GM18909 (cell line): ENCODE measurements at regions not wholly inside any gene's neighbourhood (a gene's known extent, or its start where the extent isn't known, plus 50 kb on each side); places are given as distances from the start of the nearest gene placed in this dataset.

Experiments
- ATAC-seq: cut with Tn5 transposase; IDR thresholded peaks from one replicate; pipeline ENCODE4 v1.9.1; 2021; ENCODE audit warnings: mild to moderate bottlenecking; ENCODE audit not compliant: unreplicated experiment, poor library complexity

- ATAC-seq, result no peak
Observed at GRCh38 chrX:42460706-42461105, 317.3 kb downstream of the PPP1R2C start.

- ATAC-seq, result no peak
Observed at GRCh38 chrX:42459735-42460134, 318.2 kb downstream of the PPP1R2C start.

GRCh38 chrX:42456176-42456700 is 321.7 kb downstream of the PPP1R2C start:
- no peak for ATAC-seq

- no peak for ATAC-seq
Observed at GRCh38 chrX:42450228-42450627, 327.7 kb downstream of the PPP1R2C start.

- ATAC-seq, result no peak
Observed at GRCh38 chrX:42443267-42443666, 334.7 kb downstream of the PPP1R2C start.

- ATAC-seq, result no peak
Observed at GRCh38 chrX:42442745-42443144, 335.2 kb downstream of the PPP1R2C start.

- no peak for ATAC-seq
Observed at GRCh38 chrX:42437211-42437610, 340.8 kb downstream of the PPP1R2C start.

GRCh38 chrX:42434458-42435166 is 343.4 kb downstream of the PPP1R2C start:
- no peak for ATAC-seq

GRCh38 chrX:42432552-42432951 is 345.4 kb downstream of the PPP1R2C start:
- no peak for ATAC-seq

GRCh38 chrX:42422961-42423360 is 355.0 kb downstream of the PPP1R2C start:
- ATAC-seq, result no peak

GRCh38 chrX:42420426-42420825 is 357.5 kb downstream of the PPP1R2C start:
- ATAC-seq, result no peak

GRCh38 chrX:42415636-42416035 is 362.3 kb downstream of the PPP1R2C start:
- ATAC-seq, result no peak

- no peak for ATAC-seq
Observed at GRCh38 chrX:42414057-42414456, 363.9 kb downstream of the PPP1R2C start.

- no peak for ATAC-seq
Observed at GRCh38 chrX:42399632-42400024, 378.3 kb downstream of the PPP1R2C start.

GRCh38 chrX:42398967-42399631 is 378.9 kb downstream of the PPP1R2C start:
- ATAC-seq, result no peak

GRCh38 chrX:42396136-42396535 is 381.8 kb downstream of the PPP1R2C start:
- ATAC-seq, result no peak

- ATAC-seq, result no peak
Observed at GRCh38 chrX:42392846-42393245, 385.1 kb downstream of the PPP1R2C start.

GRCh38 chrX:42386681-42387080 is 391.3 kb downstream of the PPP1R2C start:
- ATAC-seq, result no peak

GRCh38 chrX:42385730-42386129 is 392.2 kb downstream of the PPP1R2C start:
- ATAC-seq, result no peak

GRCh38 chrX:42384956-42385355 is 393.0 kb downstream of the PPP1R2C start:
- no peak for ATAC-seq

- ATAC-seq, result no peak
Observed at GRCh38 chrX:42378857-42379256, 399.1 kb downstream of the PPP1R2C start.

- ATAC-seq, result no peak
Observed at GRCh38 chrX:42375086-42375485, 402.9 kb downstream of the PPP1R2C start.
